CD14-positive monocyte (primary cell): ENCODE measurements at regions not wholly inside any gene's neighbourhood (a gene's known extent, or its start where the extent isn't known, plus 50 kb on each side); places are given as distances from the start of the nearest gene placed in this dataset.

ENCODE experiments used
- DNase-seq, 3 donors: peaks; one replicate each; pipeline ENCODE4 v3.0.0-alpha.2; 2011 to 2022
- H2AFZ ChIP-seq: 2 replicates; pipeline ENCODE4 v1.6.0; 2012; ENCODE audit warnings: mild to moderate bottlenecking, low read depth, low read length, inconsistent platforms; ENCODE audit not compliant: insufficient read depth, poor library complexity, severe bottlenecking
- H3K27ac ChIP-seq, 2 donors: 1 replicate in 1 of 2; 2 replicates in 1 of 2; pipeline ENCODE4 v1.5.1; 2012 to 2013; ENCODE audit warnings: low read length in 2 of 2, control low read depth in 1 of 2, inconsistent platforms in 1 of 2, low read depth in 1 of 2, mild to moderate bottlenecking in 1 of 2
- H3K27me3 ChIP-seq, 2 donors: one replicate each; pipeline versions ENCODE4 v1.6.0 to v1.6.1; 2011 to 2013; ENCODE audit warnings: low read length in 2 of 2; ENCODE audit not compliant: control insufficient read depth in 2 of 2, insufficient read depth in 2 of 2
- H3K36me3 ChIP-seq, 2 donors: replicated peaks in 1 of 2; 1 replicate in 1 of 2; 2 replicates in 1 of 2; pipeline versions ENCODE4 v1.5.1 to v1.6.1; 2012 to 2013; ENCODE audit warnings: low read length in 2 of 2, control low read depth in 1 of 2, inconsistent platforms in 1 of 2, mild to moderate bottlenecking in 1 of 2; ENCODE audit not compliant: insufficient read depth in 2 of 2, control insufficient read depth in 1 of 2
- H3K4me1 ChIP-seq, 2 donors: 1 replicate in 1 of 2; 2 replicates in 1 of 2; pipeline versions ENCODE4 v1.5.1 to v1.6.1; 2012 to 2013; ENCODE audit warnings: low read length in 2 of 2, control low read depth in 1 of 2, inconsistent platforms in 1 of 2, mild to moderate bottlenecking in 1 of 2, moderate library complexity in 1 of 2; ENCODE audit not compliant: insufficient read depth in 2 of 2, control insufficient read depth in 1 of 2
- H3K4me2 ChIP-seq: replicated peaks from 2 replicates; pipeline ENCODE3; 2012; ENCODE audit warnings: low read length, moderate library complexity, mild to moderate bottlenecking; ENCODE audit not compliant: poor library complexity, severe bottlenecking; ENCODE audit errors: extremely low read depth
- H3K4me3 ChIP-seq, 3 experiments: fragments of 200-600 bp in 1 of 3; sonication (generic) in 1 of 3; replicated peaks in 1 of 3; 1 replicate in 2 of 3; 2 replicates in 1 of 3; pipeline ENCODE4 v1.5.1; 2011 to 2013; ENCODE audit warnings: low read length in 3 of 3, mild to moderate bottlenecking in 3 of 3, control low read depth in 2 of 3, low read depth in 2 of 3, inconsistent platforms in 1 of 3, moderate library complexity in 1 of 3
- H3K79me2 ChIP-seq: 2 replicates; pipeline ENCODE4 v1.6.0; 2012; ENCODE audit warnings: mild to moderate bottlenecking, control low read depth, inconsistent platforms, low read length, moderate library complexity; ENCODE audit not compliant: insufficient read depth
- H3K9ac ChIP-seq: 2 replicates; pipeline ENCODE4 v1.6.0; 2017; ENCODE audit warnings: low read length, mild to moderate bottlenecking; ENCODE audit not compliant: insufficient read depth, poor library complexity, severe bottlenecking
- H3K9me3 ChIP-seq, 2 donors: replicated peaks in 1 of 2; 1 replicate in 1 of 2; 2 replicates in 1 of 2; pipeline versions ENCODE4 v1.5.1 to v1.6.1; 2012 to 2013; ENCODE audit warnings: low read length in 2 of 2, control low read depth in 1 of 2; ENCODE audit not compliant: control insufficient read depth in 1 of 2, insufficient read depth in 1 of 2
- H4K20me1 ChIP-seq: 2 replicates; pipeline ENCODE4 v1.6.0; 2012; ENCODE audit warnings: mild to moderate bottlenecking, low read length, control low read depth, moderate library complexity; ENCODE audit not compliant: insufficient read depth
- H3K27ac Mint-ChIP-seq, 7 donors: one replicate each; pipeline ENCODE4 v1.8.0; 2020; ENCODE audit warnings: mild to moderate bottlenecking in 7 of 7, mixed read lengths in 7 of 7, moderate library complexity in 6 of 7, inconsistent platforms in 2 of 7
- H3K27me3 Mint-ChIP-seq, 3 donors: one replicate each; pipeline ENCODE4 v1.8.0; 2021 to 2022; ENCODE audit warnings: low read depth in 3 of 3, mild to moderate bottlenecking in 3 of 3, mixed read lengths in 3 of 3, moderate library complexity in 3 of 3, inconsistent platforms in 1 of 3
- H3K36me3 Mint-ChIP-seq, 2 donors: one replicate each; pipeline ENCODE4 v1.8.0; 2020; ENCODE audit warnings: mixed read lengths in 2 of 2, inconsistent platforms in 1 of 2, mild to moderate bottlenecking in 1 of 2
- H3K4me1 Mint-ChIP-seq: one replicate; pipeline ENCODE4 v1.8.0; 2020; ENCODE audit warnings: mild to moderate bottlenecking, mixed read lengths
- H3K4me3 Mint-ChIP-seq, 2 donors: one replicate each; pipeline ENCODE4 v1.8.0; 2020; ENCODE audit warnings: mild to moderate bottlenecking in 2 of 2, mixed read lengths in 2 of 2, moderate library complexity in 1 of 2
- H3K9me3 Mint-ChIP-seq, 7 donors: one replicate each; pipeline ENCODE4 v1.8.0; 2020 to 2022; ENCODE audit warnings: mixed read lengths in 7 of 7, mild to moderate bottlenecking in 6 of 7, moderate library complexity in 6 of 7, inconsistent platforms in 2 of 7
- CTCF ChIP-seq: fragments of 200-600 bp; IDR thresholded peaks from one replicate; pipeline ENCODE4 v1.8.0; 2022; ENCODE audit warnings: antibody characterized with exemption, mild to moderate bottlenecking
- WGBS: methylation state at CpG from one replicate; pipeline ENCODE4 v1.1.5; 2013; ENCODE audit warnings: missing lambda C conversion rate; ENCODE audit not compliant: insufficient coverage; 5-methylcytosine and 5-hydroxymethylcytosine counted together
- intact Hi-C, 2 donors: fragments of 100-400 bp; cut with micrococcal nuclease; formaldehyde crosslinking; loops; one replicate each; pipeline versions ENCODE4 v1.15.0 to v1.15.1; 2023

DNA sequence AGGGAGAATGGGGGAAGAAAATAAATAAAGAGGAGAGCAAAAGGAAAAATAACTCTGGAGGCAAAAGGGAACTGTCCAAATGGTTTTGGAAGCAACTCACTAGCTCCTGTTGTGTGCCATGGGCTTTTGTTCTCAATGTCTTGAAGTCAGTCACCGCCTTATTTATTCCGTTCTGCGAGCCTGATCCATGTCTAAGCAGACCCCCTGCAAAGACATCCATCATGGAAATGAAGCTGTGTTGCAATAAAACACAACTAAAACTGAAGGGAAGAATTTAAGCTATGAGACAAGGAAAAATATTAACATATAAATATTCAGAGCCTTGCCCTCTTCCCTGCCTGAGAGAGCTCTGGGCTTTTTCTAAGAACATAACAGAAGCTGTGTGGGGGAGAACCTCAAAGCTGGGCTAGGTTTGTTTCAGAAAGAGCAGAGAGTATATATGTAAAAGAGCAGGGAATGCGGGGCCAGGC lies 373.2 kb upstream of the CNR1 start:
- Mint-ChIP-seq H3K4me1 (peaks cover 15% of the 10 kb centered on the region), H3K4me3 (no peak overlapping the region), H3K36me3 (no peaks in the 10 kb centered on the region), H3K27ac (peak overlapping the region in 1 of 7 donors; percentile 60), H3K9me3 (peaks cover under 1 to 17% (median 6%) of the 10 kb centered on the region in 7 donors), H3K27me3 (peaks cover 4 to 10% (median 9%) of the 10 kb centered on the region in 3 donors)
- no peak for TF ChIP-seq CTCF
- Histone ChIP-seq H3K36me3 (no peaks in the 10 kb centered on the region), H3K4me3 (no peak overlapping the region), H4K20me1 (no peaks in the 10 kb centered on the region), H3K4me2 (no peak overlapping the region), H2AFZ (no peak overlapping the region), H3K4me1 (peaks cover 4 to 11% of the 10 kb centered on the region in 2 donors), H3K9me3 (no peaks in the 10 kb centered on the region), H3K27ac (no peak overlapping the region), H3K9ac (no peak overlapping the region), H3K27me3 (no peaks in the 10 kb centered on the region), H3K79me2 (no peaks in the 10 kb centered on the region)
- intact Hi-C loops: no loop called here
- DNase-seq: no peak
- WGBS: 86% methylated on average over 1 of the region's 4 CpGs

DNA sequence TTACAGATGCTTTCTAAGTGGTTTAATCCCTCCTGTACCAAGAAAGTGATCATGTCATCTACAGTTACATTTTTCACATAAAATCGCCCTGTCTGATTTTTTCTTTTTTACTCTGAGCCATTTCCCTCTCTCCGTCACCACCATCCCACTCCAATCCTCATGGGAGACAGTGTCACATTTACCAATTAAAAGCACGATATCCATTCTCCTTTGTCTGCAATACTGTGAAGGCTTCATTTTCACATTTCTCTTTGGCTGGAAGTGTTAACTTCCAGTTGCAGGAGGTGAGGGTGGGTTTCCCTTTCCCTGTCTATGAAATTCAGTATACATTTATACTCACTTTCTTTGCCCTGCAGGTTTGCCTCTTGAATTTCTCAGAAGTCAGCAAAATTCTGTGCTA lies 372.7 kb upstream of the CNR1 start:
- Histone ChIP-seq H2AFZ (no peak overlapping the region), H3K9ac (no peak overlapping the region), H3K4me1 (peaks cover 4 to 11% of the 10 kb centered on the region in 2 donors), H3K27ac (no peak overlapping the region), H3K9me3 (no peaks in the 10 kb centered on the region), H3K4me3 (no peak overlapping the region), H4K20me1 (no peaks in the 10 kb centered on the region), H3K27me3 (no peaks in the 10 kb centered on the region), H3K36me3 (no peaks in the 10 kb centered on the region), H3K79me2 (no peaks in the 10 kb centered on the region), H3K4me2 (no peak overlapping the region)
- Mint-ChIP-seq H3K4me3 (peak overlapping the region in 1 of 2 donors; percentile 2), H3K27me3 (peaks cover 4 to 11% (median 9%) of the 10 kb centered on the region in 3 donors), H3K4me1 (peaks cover 15% of the 10 kb centered on the region), H3K36me3 (no peaks in the 10 kb centered on the region), H3K27ac (peak overlapping the region in 1 of 7 donors; percentile 60), H3K9me3 (peaks cover 4 to 15% (median 7%) of the 10 kb centered on the region in 7 donors)
- intact Hi-C loops: no loop called here
- no peak for TF ChIP-seq CTCF
- no peak for DNase-seq
- 100% methylated on average over 2 of the region's 3 CpGs for WGBS
